Heart right ventricle (tissue), 16 donors: ENCODE measurements at regions not wholly inside any gene's neighbourhood (a gene's known extent, or its start where the extent isn't known, plus 50 kb on each side); places are given as distances from the start of the nearest gene placed in this dataset.

Experiments used
- ATAC-seq, 8 donors: fragments of 200-7000 bp; cut with Tn5 transposase; one replicate each; pipeline ENCODE4 v1.9.1; 2020; ENCODE audit warnings: mild to moderate bottlenecking in 8 of 8, moderate library complexity in 8 of 8, moderate number of reproducible peaks in 1 of 8
- DNase-seq, 2 donors: peaks; one replicate each; pipeline ENCODE4 v3.0.0-alpha.2; 2020
- H3K27ac ChIP-seq, 10 donors: fragments of 200-600 bp; sonication (generic) in 2 of 10; one replicate each; pipeline versions ENCODE4 v1.5.0 to v1.8.0; 2020 to 2022; ENCODE audit warnings: mild to moderate bottlenecking in 3 of 10
- H3K27me3 ChIP-seq, 7 donors: fragments of 200-600 bp; one replicate each; pipeline ENCODE4 v1.8.0; 2021 to 2022; ENCODE audit warnings: mild to moderate bottlenecking in 2 of 7
- H3K36me3 ChIP-seq, 9 donors: fragments of 200-600 bp; sonication (generic) in 1 of 9; one replicate each; pipeline versions ENCODE4 v1.5.0 to v1.8.0; 2020 to 2022; ENCODE audit warnings: mild to moderate bottlenecking in 2 of 9
- H3K4me1 ChIP-seq, 9 donors: fragments of 200-600 bp; sonication (generic) in 1 of 9; one replicate each; pipeline versions ENCODE4 v1.5.0 to v1.8.0; 2020 to 2022; ENCODE audit warnings: mild to moderate bottlenecking in 4 of 9
- H3K4me3 ChIP-seq, 10 donors: fragments of 200-600 bp; sonication (generic) in 2 of 10; one replicate each; pipeline versions ENCODE4 v1.5.0 to v1.8.0; 2020 to 2022; ENCODE audit warnings: mild to moderate bottlenecking in 7 of 10, moderate library complexity in 2 of 10
- H3K9me3 ChIP-seq, 11 donors: fragments of 200-600 bp in 10 of 11; sonication (generic) in 2 of 11; one replicate each; pipeline versions ENCODE4 v1.5.0 to v1.8.0; 2013 to 2022; ENCODE audit warnings: mild to moderate bottlenecking in 2 of 11, control low read depth in 1 of 11, moderate library complexity in 1 of 11
- CTCF ChIP-seq, 9 donors: fragments of 200-600 bp; sonication (generic) in 2 of 9; IDR thresholded peaks; one replicate each; pipeline versions ENCODE4 v1.5.0 to v1.8.0; 2021 to 2022; ENCODE audit warnings: antibody characterized with exemption in 9 of 9, mild to moderate bottlenecking in 5 of 9, moderate library complexity in 1 of 9
- WGBS, 2 donors: extraction: QIAGEN DNeasy Blood & Tissue Kit; methylation state at CpG; one replicate each; pipeline ENCODE4 v1.1.7; 2013; ENCODE audit warnings: inconsistent platforms in 1 of 2; 5-methylcytosine and 5-hydroxymethylcytosine counted together
- intact Hi-C, 10 donors: fragments of 100-400 bp; cut with DNase I; formaldehyde crosslinking; loops; one replicate each; pipeline versions ENCODE4 v1.11.1 to v1.14.2; 2022
- donor health status: Arrhythmogenic right ventricular cardiomyopathy.
- donor health status: ischemic (EF 13 %, LVEDD 7.1; RV severe dilation, severe dysfunction).
- donor health status: healthy with polysubstance abuse.
- donor health status: DM: no; HTN: yes; CAD: no.
- donor health status: DM: no; HTN: no; CAD: no.
- donor health status: ischemic (EF 25% LVEDD 6.9; RV normal size, moderate dysfunction).
- donor health status: ischemic (EF 25% LVEDD 5.7; RV mildly dilated, moderate dysfunction).
- donor health status: healthy.
- donor health status: DM: yes; HTN: yes; CAD: no.
- donor health status: Ischemic cardiomyopathy.
- donor health status: ischemic (EF 35%, LVEDD 5.7; RV mildly dilated, moderate dysfunction).
- donor health status: nonischemic (EF 11% LVEDD 7.7; RV severe dilation, severe dysfunction).
- donor health status: DM: yes; HTN: yes; CAD: no.
- donor health status: PGD.
- donor health status: ischemic (EF 29% LVEDD 5.4; RV normal size, mild dysfunction).
- donor health status: nonischemic (EF 23%, LVEDD 6.1; RV moderate dilation, normal function).

GRCh38 chr13:99855526-99856420 is 115.8 kb downstream of the ZIC5 start:
- no peaks in the 10 kb centered on the region for H3K36me3 ChIP-seq
- H3K4me3 ChIP-seq, result no peak overlapping the region
- no peaks in the 10 kb centered on the region for H3K27me3 ChIP-seq
- TF ChIP-seq CTCF (IDR thresholded peaks at IDR 0.05), result no peak
- H3K27ac ChIP-seq, result no peak overlapping the region
- no peaks in the 10 kb centered on the region for H3K9me3 ChIP-seq
- no peaks in the 10 kb centered on the region for H3K4me1 ChIP-seq
- ATAC-seq, result no peak
- intact Hi-C loops, result no loop called here
- WGBS, 2 donors, result 80 to 81% methylated on average over 9 of the region's 9 CpGs
- no peak for DNase-seq

- TF ChIP-seq CTCF (IDR thresholded peaks at IDR 0.05), result no peak
- intact Hi-C loops, result no loop called here
- H3K4me1 ChIP-seq, result no peaks in the 10 kb centered on the region
- no peak for ATAC-seq
- H3K27me3 ChIP-seq, result no peaks in the 10 kb centered on the region
- H3K27ac ChIP-seq, result no peak overlapping the region
- no peak overlapping the region for H3K4me3 ChIP-seq
- no peaks in the 10 kb centered on the region for H3K9me3 ChIP-seq
- DNase-seq, result no peak
- no peaks in the 10 kb centered on the region for H3K36me3 ChIP-seq
- 80 to 84% methylated on average over 13 of the region's 13 CpGs for WGBS, 2 donors
Observed at GRCh38 chr13:99854366-99854765, 117.2 kb downstream of the ZIC5 start.

- intact Hi-C loops, result no loop called here
- TF ChIP-seq CTCF (IDR thresholded peaks at IDR 0.05), result no peak
- DNase-seq (no peak), ATAC-seq (no peak)
- Histone ChIP-seq H3K4me1 (peaks cover 0 to 3% (median 0%) of the 10 kb centered on the region in 9 donors), H3K27me3 (no peaks in the 10 kb centered on the region), H3K4me3 (no peak overlapping the region), H3K27ac (no peak overlapping the region), H3K36me3 (no peaks in the 10 kb centered on the region), H3K9me3 (no peaks in the 10 kb centered on the region)
- 72 to 73% methylated on average over 10 of the region's 10 CpGs for WGBS, 2 donors
Observed at GRCh38 chr13:99847318-99847750, 124.2 kb downstream of the ZIC5 start.

GRCh38 chr13:99845161-99845874 is 126.2 kb downstream of the ZIC5 start:
- no peak overlapping the region for H3K27ac ChIP-seq
- ATAC-seq (no peak), DNase-seq (no peak)
- intact Hi-C loops, result no loop called here
- 89% methylated on average over 29 of the region's 29 CpGs for WGBS, 2 donors
- no peaks in the 10 kb centered on the region for H3K9me3 ChIP-seq
- no peak overlapping the region for H3K4me3 ChIP-seq
- no peaks in the 10 kb centered on the region for H3K27me3 ChIP-seq
- no peaks in the 10 kb centered on the region for H3K36me3 ChIP-seq
- TF ChIP-seq CTCF (IDR thresholded peaks at IDR 0.05), result no peak
- H3K4me1 ChIP-seq, result peaks cover 0 to 6% (median 0%) of the 10 kb centered on the region in 9 donors
